Amygdala (tissue), 56 donors: ENCODE measurements at regions not wholly inside any gene's neighbourhood (a gene's known extent, or its start where the extent isn't known, plus 50 kb on each side); places are given as distances from the start of the nearest gene placed in this dataset.
"Not testable (repeated sequence)": the region's sequence is repeated elsewhere in the genome, so short reads cannot be mapped to it uniquely, and the experiment has no call there.

Source experiments
- DNase-seq, 56 donors: peaks; one replicate each; lab custom pipeline; 2025; lab: John Stamatoyannopoulos, UW

- DNase-seq: no peak
Measured at GRCh38 chr9:30925126-30925525, 1459.3 kb upstream of the ACO1 start.

DNA sequence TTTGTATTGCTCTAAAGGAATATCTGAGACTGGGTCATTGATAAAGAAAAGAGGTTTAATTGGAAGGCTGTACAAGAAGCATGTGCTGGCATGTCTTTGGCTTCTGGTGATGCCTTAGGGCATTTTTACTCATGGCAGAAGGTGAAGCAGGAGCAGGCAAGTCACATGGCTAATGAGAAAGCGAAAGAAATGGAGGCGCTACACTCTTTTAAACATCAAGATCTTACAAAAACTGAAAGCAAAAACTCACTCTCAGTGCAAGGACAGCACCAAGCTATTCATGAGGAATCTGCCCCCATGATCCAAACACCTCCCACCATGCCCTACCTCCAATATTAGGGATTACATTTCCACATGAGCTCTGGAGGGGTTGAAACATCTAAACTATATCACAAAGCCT lies 1458.8 kb upstream of the ACO1 start:
- no peak for DNase-seq

- DNase-seq: no peak
Measured at GRCh38 chr9:30928045-30928444, 1456.4 kb upstream of the ACO1 start.

DNA sequence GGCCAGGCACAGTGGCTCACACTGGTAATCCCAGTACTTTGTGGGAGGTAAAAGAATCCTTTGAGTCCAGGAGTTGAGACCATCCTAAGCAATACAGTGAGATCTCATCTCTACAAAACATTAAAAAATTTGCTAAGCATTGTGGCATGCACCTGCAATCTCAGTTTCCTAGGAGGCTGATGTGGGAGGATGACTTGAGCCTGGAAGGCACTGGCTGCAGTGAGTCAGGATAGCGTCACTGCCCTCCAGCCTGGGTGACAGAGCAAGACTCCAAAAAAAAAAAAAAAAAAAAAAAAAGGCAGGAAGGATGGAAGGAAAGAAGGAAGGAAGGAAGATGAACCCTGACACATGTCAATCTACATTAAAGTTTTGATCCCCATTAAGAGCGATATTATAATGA lies 1452.2 kb upstream of the ACO1 start:
- no peak for DNase-seq

DNA sequence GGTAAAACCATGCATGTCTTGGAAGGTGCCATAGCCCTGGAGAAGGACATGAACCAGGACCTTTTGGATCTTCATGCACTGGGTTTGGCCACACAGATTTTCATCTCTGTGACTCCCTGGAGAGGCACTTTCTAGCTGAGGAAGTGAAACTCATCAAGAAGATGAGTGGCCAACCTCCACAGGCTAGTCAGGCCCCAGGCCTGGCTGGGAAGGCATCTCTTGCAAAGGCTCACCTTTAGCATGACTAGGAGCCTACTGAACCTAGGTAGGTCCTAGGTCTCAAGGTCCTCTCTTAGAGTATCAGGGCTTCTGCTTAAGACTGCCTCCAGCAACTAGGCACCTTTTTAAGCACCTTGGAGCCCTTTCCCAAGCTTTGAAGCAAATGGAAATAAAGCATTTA lies 1448.7 kb upstream of the ACO1 start:
- DNase-seq: no peak

- no peak for DNase-seq
Measured at GRCh38 chr9:30937106-30937505, 1447.3 kb upstream of the ACO1 start.

DNA sequence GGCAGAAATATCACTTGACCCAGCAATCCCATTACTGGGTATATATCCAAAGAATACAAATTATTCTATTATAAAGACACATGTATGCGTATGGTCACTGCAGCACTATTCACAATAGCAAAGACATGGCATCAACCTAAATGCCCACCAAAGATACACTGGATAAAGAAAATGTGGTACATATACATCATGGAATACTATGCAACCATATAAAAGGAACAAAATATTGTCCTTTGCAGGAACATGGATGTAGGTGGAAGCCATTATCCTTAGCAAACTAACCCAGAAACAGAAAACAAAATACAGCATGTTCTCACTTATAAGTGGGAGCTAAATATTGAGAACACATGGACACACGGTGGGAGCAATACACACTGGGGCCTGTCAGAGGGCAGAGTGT lies 1441.6 kb upstream of the ACO1 start:
- DNase-seq: not testable (repeated sequence)

- no peak for DNase-seq
Measured at GRCh38 chr9:30943446-30944224, 1440.8 kb upstream of the ACO1 start.

DNA sequence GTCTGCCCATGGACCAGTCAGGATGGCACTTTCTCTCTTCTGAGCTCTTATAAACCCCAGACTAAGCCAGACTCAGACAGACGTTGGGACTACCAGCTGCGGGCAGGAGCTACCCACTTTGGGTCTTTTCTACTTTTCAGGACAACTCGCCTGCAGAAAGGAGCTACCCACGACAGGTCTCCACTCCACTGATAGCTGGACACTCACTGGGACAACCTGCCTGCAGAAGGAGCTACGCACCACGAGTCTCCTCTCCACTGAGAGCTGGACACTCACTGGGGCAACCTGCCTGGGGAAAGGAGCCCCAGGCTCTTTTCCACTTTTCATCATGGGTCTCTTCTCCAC lies 1440.2 kb upstream of the ACO1 start:
- no peak for DNase-seq

- DNase-seq: no peak
Measured at GRCh38 chr9:30944741-30945280, 1439.6 kb upstream of the ACO1 start.

DNA sequence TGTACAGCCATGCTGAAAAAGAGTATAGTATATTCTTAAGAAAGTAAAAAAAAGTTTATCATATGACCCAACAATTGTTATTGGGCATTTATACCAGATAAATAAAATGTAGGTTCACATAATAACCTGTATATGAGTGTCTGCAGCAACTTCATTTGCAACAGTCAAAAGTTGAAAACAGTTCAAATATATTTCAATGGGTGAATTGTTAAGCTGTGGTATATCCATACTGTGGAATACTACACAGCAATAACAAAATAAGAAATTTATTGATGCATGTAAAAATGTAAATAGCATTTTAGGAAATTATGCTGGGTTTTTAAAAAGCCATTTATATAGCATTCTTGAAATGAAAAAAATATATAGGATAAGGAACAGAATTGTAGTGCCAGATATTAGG lies 1420.1 kb upstream of the ACO1 start:
- no peak for DNase-seq

DNA sequence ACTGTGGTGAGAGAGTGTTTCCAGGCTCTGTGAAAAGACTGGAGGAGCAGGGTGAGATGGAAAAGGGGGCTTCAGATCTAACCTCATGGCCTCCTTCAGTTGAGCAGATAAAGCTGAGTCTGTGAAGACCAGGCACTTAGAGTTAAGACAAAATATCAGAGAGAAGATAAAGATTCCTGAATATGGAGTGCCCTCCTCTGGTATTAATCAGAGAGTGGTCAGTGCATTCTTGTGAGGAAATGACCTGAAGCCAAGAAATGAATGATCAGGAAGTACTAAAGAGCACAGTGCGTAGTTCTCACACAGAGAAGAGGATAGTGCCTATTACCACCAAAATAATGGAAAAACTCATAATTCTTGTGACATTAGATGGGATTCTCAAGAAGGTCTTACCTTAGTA lies 1417.0 kb upstream of the ACO1 start:
- no peak for DNase-seq

- no peak for DNase-seq
Measured at GRCh38 chr9:30970186-30970585, 1414.3 kb upstream of the ACO1 start.

- DNase-seq: no peak
Measured at GRCh38 chr9:30970812-30971211, 1413.6 kb upstream of the ACO1 start.

GRCh38 chr9:30972654-30973053 lies 1411.8 kb upstream of the ACO1 start:
- no peak for DNase-seq

- no peak for DNase-seq
Measured at GRCh38 chr9:30977965-30978364, 1406.5 kb upstream of the ACO1 start.

DNA sequence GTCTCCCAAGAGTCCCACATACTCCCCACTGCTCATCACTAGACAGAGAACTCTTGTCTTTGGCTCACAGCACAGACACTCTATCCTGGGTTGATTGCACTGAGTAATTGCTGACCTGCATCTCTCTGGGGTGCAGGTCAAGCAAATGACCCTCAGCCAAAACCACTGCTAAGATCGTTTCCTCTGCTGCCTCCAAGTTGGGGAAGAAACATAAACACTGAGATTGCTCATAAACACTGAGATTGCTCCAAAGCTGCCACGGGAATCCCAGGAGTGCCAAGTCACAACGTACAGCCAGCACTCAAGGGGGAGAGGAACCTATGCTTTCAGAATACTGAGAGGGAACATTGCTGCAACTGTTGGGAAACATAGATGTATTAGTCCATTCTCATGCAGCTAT lies 1402.1 kb upstream of the ACO1 start:
- no peak for DNase-seq

DNA sequence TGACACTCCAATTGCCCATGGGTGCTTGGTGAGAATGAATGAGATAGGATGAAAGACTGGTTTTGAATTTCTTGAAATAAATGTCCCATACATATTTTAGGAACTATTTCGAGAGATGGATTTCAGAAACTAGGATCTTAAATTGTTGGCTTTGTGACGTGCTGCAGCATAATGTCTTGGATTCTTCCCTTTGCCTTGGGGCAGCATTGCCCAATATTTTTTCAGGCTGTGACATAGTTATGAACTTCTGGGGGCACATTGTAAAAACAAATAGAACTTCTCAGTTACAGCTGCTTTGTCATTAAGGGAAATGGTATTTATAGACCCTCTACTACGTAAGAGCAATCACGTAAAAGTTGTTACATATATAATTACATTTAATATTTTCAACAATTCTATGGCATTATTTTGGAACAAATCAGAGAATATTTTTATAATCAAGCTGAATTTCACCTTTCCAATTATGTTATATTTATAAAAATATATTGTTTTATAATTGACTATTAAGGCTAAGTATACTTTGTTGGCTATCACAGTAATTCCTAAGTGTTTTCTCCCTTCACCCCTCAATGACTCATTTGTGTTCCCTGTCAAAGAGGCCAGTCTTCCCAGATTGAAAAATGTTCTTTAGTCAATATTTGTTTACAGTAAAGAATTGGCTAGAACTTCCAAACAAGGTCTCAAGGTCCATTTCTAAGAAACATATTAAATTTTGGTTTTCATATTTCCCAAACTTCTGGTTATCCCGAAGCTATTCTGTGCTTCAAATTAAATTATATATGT lies 1388.3 kb upstream of the ACO1 start:
- no peak for DNase-seq

DNA sequence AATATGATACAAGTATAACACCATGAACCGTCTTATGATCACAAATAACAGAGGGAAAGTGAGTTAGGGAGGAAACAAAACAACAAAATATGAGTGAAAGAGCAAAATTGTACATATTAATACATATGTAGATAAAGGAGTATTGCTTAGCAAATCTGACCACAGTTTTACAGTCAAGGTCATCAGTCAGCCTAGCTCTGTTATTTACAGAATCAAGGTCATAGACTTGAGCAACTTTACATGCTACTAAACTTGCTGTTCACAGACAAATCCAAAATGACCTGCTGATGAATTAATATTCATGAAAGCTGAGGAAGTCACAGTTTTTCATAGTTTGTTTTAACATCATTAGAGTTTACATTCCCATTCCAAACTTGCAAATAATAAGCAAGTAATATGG lies 1387.7 kb upstream of the ACO1 start:
- no peak for DNase-seq

DNA sequence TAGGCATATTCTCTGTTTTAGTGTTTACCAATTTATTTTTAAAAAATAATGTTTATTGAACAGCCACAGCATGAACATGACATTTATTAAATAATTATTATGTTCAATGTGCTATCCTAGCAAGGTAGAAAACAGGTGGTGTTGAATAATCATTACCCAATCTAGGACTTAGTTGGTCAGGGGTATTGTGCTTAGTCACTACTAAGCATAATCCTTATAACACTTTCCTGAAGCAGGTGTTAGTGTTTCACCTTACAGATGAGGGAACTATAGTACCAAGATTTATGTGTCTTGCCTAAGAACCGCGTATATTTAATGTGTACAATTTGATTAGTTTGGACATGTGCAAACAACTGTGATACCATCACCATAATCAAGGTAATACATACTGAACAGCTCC lies 1387.2 kb upstream of the ACO1 start:
- no peak for DNase-seq

- DNase-seq: no peak
Measured at GRCh38 chr9:31005086-31005665, 1379.3 kb upstream of the ACO1 start.

GRCh38 chr9:31013371-31013770 lies 1371.1 kb upstream of the ACO1 start:
- no peak for DNase-seq
